Posterior vena cava (tissue), 2 donors: ENCODE measurements at regions not wholly inside any gene's neighbourhood (a gene's known extent, or its start where the extent isn't known, plus 50 kb on each side); places are given as distances from the start of the nearest gene placed in this dataset.

Experiments
- DNase-seq: peaks from one replicate; pipeline ENCODE4 v3.0.0-alpha.2; 2020; ENCODE audit warnings: low spot score
- intact Hi-C, 2 donors: fragments of 100-400 bp; cut with DNase I; formaldehyde crosslinking; loops; one replicate each; pipeline versions ENCODE4 v1.14.1 to v1.14.2; 2022 to 2023
- donor health status: DM: yes; HTN: yes; CAD: no.
- donor health status: DM: yes; HTN: yes; CAD: no.

DNA sequence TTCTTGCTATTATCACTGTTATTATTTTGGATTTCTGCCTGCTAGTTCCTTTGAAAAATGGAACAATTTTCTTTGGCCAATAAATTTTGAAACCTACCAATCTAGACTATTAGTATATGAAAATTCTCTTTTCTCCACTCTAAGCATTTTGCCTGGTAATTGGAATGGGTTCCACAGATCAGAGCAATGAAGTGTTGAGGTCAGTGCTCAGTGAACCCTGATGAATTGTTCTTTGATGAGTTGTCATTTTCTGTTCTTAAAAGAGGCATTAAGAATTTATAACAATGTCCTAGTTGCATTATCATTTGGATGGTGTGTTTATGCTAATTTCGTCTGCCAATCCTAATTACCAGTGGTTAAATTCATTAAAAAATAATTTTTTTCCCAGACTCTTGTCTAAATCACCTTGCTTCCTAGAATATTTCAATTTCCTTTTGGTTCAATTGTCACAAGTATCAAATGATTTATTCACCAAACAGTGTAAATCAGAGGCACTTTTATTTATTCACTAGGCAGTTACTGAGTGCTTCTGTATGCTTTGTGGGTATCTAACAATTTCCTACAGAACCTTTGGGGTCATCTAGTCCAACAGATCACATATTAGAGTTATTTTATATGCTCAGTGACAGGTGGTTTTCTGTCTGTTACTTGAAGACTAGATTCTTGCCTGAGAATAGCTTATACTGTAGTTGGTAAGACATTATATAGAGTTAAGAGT lies 239.0 kb downstream of the DNAJB9 start:
- intact Hi-C loops, result no loop called here
- DNase-seq, result no peak

- intact Hi-C loops, result no loop called here
- DNase-seq, result no peak
Observed at GRCh38 chr7:108809356-108809755, 239.7 kb downstream of the DNAJB9 start.

GRCh38 chr7:108810756-108811385 lies 241.2 kb downstream of the DNAJB9 start:
- DNase-seq, result no peak
- intact Hi-C loops, result no loop called here

- intact Hi-C loops, result no loop called here
- DNase-seq, result no peak
Observed at GRCh38 chr7:108813251-108814014, 243.8 kb downstream of the DNAJB9 start.

DNA sequence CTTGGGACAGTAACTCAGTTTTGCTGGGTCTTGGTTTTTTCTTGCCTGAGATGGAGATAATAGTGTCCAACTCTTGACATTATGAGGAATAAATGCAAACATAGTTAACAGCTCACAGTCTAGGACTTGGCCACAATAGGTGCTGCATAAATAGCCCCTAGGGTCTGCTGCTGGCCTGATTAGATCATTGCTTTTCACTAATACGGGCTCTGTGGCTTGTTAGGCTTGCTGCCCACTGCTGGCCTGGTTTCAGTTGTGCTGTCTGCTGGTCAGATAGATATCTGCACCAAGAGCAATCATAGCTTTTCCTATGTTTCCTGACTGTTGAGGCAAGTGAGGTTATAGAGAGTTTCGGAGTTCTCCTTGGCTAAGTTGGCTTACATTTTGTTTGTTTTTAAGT lies 246.1 kb downstream of the DNAJB9 start:
- no peak for DNase-seq
- intact Hi-C loops, result no loop called here

- DNase-seq, result no peak
- intact Hi-C loops, result no loop called here
Observed at GRCh38 chr7:108818742-108819141, 249.1 kb downstream of the DNAJB9 start.

- intact Hi-C loops, result no loop called here
- DNase-seq, result peak; percentile 84
Observed at GRCh38 chr7:108824840-108825580, 255.3 kb downstream of the DNAJB9 start.

DNA sequence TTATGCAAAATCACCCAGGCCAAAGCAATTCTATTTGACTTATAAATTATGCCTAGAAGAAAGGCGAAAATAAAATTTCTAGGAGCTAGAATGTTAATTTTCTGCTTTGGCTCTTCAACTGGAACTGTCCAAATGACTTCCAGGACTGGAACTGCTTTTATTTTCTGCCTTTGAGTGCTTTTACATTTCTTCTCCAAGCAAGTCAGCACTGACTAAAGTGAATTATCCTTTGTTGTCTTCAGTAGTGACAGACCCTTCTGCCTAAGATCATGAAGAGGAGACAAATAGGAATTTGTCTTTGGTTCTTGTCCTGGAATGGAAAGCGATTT lies 255.9 kb downstream of the DNAJB9 start:
- intact Hi-C loops, result no loop called here
- no peak for DNase-seq

DNA sequence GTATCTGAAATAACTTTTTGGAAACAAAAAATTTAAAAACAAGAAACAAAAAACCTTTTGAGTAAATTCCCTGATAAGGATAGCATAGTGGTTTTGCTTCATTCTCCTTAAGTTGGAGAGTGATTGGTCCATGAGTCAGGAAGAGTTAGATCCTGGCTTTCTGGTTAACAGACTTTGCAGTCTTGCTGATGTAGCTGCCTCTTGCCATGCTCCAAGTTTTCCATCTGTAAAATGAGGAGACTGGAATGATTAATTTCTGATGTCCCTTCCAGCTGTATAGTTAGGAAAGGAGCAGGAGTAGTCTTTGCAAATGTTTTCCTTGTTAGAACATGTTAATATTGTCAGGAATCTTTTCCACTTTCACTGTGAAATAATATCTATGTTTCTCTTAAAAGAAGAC lies 266.6 kb downstream of the DNAJB9 start:
- DNase-seq, result no peak
- intact Hi-C loops, result no loop called here

GRCh38 chr7:108838198-108838597 lies 268.5 kb downstream of the DNAJB9 start:
- intact Hi-C loops, result no loop called here
- DNase-seq, result no peak

GRCh38 chr7:108839076-108839475 lies 269.4 kb downstream of the DNAJB9 start:
- no peak for DNase-seq
- intact Hi-C loops, result no loop called here

- intact Hi-C loops, result loop anchor here in 1 of 2 donors (5.0 kb wide), 1 partner anchor 539 kb away; no protein-coding TSS in a partner anchor
- DNase-seq, result no peak
Observed at GRCh38 chr7:108845951-108846350, 276.3 kb downstream of the DNAJB9 start.

- DNase-seq, result no peak
- intact Hi-C loops, result loop anchor here in 1 of 2 donors (5.0 kb wide), 1 partner anchor 539 kb away; no protein-coding TSS in a partner anchor
Observed at GRCh38 chr7:108846471-108846870, 276.8 kb downstream of the DNAJB9 start.

GRCh38 chr7:108848486-108848885 lies 278.8 kb downstream of the DNAJB9 start:
- intact Hi-C loops, result loop anchor here in 1 of 2 donors (1.0 to 5.0 kb wide), 2 partner anchors 20 to 541 kb away; no protein-coding TSS in a partner anchor
- no peak for DNase-seq

GRCh38 chr7:108860615-108861014 lies 290.9 kb downstream of the DNAJB9 start:
- intact Hi-C loops, result no loop called here
- no peak for DNase-seq

- DNase-seq, result no peak
- intact Hi-C loops, result no loop called here
Observed at GRCh38 chr7:108861071-108861470, 291.4 kb downstream of the DNAJB9 start.

DNA sequence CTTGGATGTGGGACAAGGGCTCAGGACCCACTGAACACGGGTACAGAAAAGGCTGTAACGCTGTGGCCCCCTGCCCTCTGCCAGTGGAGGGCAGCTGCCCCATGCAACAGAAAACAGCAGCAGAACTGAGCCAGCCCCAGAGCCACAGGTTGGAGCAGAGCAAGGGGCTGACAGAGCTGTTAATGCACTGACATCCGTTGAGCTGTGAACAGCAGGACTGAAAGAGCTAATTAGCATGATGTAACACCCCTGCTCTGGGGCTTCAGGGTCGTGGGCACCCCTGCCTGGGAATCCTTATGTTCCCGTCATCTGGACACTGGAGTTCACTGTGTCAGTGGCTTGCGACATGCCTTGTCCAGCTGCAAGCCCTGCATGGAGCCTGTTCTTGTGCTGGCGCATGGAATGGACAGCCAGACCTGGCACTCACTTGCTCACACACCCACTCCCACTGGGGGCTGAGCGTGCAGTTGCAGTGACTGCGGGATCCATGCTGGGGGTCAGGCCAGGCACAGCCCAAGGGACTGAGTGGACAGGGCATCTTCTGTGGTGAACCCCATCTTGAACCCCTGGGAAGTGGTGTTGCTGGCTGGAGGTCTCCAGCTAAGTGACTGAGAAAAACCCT lies 293.7 kb downstream of the DNAJB9 start:
- intact Hi-C loops, result no loop called here
- no peak for DNase-seq

DNA sequence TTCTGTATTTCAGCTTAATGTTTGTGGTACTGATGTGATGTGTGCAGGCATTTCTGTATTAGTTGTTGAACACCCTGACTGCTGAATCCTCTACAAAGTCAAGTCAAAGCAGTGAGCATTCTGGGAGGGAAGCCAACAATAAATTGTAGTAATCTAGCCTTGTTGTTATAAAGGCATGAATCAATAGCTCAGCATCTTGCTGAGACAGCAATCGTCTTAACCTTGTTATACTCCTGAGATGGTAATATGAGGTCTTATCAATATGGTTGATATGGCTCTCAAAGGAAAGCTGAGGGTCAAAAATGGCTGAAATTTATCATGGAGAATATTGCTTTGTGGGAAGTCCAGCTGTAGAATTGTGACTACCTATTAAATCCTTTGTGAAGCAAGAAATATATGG lies 299.4 kb downstream of the DNAJB9 start:
- DNase-seq, result no peak
- intact Hi-C loops, result no loop called here

- intact Hi-C loops, result no loop called here
- no peak for DNase-seq
Observed at GRCh38 chr7:108875139-108875538, 305.5 kb downstream of the DNAJB9 start.
